Right lobe of liver (tissue), 4 donors: ENCODE measurements at regions not wholly inside any gene's neighbourhood (a gene's known extent, or its start where the extent isn't known, plus 50 kb on each side); places are given as distances from the start of the nearest gene placed in this dataset.

Source experiments
- POLR2A ChIP-seq: fragments of 450-650 bp; IDR thresholded peaks from one replicate; pipeline ENCODE4 v1.6.1; 2017; ENCODE audit warnings: antibody characterized with exemption, mild to moderate bottlenecking
- TF ChIP-seq, protein P1 (sequence below), 4 donors: fragments of 200-600 bp in 3 of 4; fragments of 450-650 bp in 1 of 4; IDR thresholded peaks; one replicate each; pipeline versions ENCODE4 v1.5.1 to v1.8.0; 2016 to 2022; ENCODE audit warnings: antibody characterized with exemption in 4 of 4, mild to moderate bottlenecking in 2 of 4
- donor health status: DM: no; HTN: no; CAD: no.
- donor health status: DM: no; HTN: no; CAD: no.
- donor health status: DM: no; HTN: yes; CAD: no.

DNA sequence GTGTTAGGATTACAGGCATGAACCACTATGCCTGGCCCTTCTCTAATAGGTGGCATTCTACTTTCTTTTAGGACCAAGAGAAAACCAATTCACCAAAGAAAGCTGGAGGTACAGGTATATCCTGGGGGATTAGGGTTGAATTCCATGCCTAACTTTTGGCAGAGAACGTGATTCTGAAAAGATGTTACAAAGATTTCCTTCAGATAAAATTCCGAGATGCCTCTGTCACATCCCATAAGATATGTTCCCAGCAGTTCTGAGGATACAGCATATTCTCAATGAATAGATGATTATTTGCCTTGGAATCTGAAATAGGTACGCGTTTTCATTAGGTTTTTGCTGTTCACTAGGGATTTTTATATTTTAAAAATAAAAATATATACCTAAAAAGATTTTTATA is 111.9 kb upstream of the KRAS start:
- TF ChIP-seq, protein P1, sequence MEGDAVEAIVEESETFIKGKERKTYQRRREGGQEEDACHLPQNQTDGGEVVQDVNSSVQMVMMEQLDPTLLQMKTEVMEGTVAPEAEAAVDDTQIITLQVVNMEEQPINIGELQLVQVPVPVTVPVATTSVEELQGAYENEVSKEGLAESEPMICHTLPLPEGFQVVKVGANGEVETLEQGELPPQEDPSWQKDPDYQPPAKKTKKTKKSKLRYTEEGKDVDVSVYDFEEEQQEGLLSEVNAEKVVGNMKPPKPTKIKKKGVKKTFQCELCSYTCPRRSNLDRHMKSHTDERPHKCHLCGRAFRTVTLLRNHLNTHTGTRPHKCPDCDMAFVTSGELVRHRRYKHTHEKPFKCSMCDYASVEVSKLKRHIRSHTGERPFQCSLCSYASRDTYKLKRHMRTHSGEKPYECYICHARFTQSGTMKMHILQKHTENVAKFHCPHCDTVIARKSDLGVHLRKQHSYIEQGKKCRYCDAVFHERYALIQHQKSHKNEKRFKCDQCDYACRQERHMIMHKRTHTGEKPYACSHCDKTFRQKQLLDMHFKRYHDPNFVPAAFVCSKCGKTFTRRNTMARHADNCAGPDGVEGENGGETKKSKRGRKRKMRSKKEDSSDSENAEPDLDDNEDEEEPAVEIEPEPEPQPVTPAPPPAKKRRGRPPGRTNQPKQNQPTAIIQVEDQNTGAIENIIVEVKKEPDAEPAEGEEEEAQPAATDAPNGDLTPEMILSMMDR (IDR thresholded peaks at IDR 0.05) = no peak
- TF ChIP-seq POLR2A = no peak
